ENCODE measurements at regions not wholly inside any gene's neighbourhood (a gene's known extent, or its start where the extent isn't known, plus 50 kb on each side); places are given as distances from the start of the nearest gene placed in this dataset.

DNA sequence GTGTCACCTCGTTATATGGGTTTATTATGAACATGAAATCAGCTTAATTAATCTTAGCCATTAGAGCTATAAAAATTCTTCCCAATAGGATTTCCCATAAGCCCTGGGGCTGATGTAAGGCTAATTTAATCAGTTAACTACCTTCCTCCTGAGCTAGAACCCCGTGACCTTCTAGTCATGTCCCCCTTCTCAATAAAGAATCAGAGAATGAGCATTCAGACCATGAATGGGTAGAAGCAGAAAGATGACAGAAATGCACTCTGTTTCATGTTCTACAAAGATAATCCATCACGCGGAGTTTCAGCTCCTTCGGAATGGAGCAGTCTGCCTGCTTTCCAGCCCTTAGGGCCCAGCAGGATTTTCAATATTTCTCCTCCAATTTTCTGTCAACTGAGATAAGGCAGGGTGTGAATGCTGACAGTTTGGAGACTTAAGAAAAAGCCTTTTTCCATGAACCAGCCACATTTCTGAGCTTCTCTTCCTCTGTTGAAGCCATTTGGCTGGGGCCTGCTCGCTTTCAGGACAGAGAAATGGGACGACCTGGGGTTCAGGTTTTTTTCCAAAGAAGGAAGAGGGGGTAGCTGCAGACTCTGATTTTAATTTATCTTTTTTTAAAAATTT lies 211.0 kb downstream of the NEBL start:
- Mint-ChIP-seq H3K36me3 (no peaks in the 10 kb centered on the region), H3K4me3 (peak overlapping the region; percentile 16), H3K27me3 (peaks cover 3% of the 10 kb centered on the region), H3K4me1 (ENCODE audit: unreplicated experiment) (peaks cover 19% of the 10 kb centered on the region), H3K9me3 (peaks cover 17% of the 10 kb centered on the region), H3K27ac (peak overlapping the region; percentile 21)
- DNase-seq (ENCODE audit: extremely low spot score, unreplicated experiment) = no peak
- TF ChIP-seq, protein P1, sequence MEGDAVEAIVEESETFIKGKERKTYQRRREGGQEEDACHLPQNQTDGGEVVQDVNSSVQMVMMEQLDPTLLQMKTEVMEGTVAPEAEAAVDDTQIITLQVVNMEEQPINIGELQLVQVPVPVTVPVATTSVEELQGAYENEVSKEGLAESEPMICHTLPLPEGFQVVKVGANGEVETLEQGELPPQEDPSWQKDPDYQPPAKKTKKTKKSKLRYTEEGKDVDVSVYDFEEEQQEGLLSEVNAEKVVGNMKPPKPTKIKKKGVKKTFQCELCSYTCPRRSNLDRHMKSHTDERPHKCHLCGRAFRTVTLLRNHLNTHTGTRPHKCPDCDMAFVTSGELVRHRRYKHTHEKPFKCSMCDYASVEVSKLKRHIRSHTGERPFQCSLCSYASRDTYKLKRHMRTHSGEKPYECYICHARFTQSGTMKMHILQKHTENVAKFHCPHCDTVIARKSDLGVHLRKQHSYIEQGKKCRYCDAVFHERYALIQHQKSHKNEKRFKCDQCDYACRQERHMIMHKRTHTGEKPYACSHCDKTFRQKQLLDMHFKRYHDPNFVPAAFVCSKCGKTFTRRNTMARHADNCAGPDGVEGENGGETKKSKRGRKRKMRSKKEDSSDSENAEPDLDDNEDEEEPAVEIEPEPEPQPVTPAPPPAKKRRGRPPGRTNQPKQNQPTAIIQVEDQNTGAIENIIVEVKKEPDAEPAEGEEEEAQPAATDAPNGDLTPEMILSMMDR (conservative IDR thresholded peaks at IDR 0.05) = no peak

DNA sequence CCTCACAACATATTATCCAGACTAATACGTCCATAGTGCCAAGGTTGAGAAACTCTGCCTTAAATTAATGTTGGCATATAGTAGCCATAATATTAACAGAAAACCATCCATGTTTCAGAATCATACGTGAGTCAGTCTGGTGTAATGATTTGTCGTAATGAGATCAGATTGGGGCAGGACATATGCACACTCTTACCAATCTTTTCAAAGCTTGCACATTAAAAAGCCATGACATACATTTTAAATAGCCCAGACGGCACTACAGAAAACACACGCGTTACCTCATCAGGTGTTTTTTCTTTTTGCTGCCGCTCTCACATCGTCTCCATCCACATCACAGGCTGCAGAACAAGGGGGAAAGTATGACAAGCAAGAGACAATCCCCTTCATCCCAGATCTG lies 211.6 kb downstream of the NEBL start:
- no peak overlapping the region for H3K4me3 Mint-ChIP-seq
- peaks cover 19% of the 10 kb centered on the region for H3K4me1 Mint-ChIP-seq (ENCODE audit: unreplicated experiment)
- H3K36me3 Mint-ChIP-seq = no peaks in the 10 kb centered on the region
- peaks cover 17% of the 10 kb centered on the region for H3K9me3 Mint-ChIP-seq
- TF ChIP-seq, protein P1 (conservative IDR thresholded peaks at IDR 0.05) = no peak
- H3K27ac Mint-ChIP-seq = no peak overlapping the region
- no peak for DNase-seq (ENCODE audit: extremely low spot score, unreplicated experiment)
- no peaks in the 10 kb centered on the region for H3K27me3 Mint-ChIP-seq

DNA sequence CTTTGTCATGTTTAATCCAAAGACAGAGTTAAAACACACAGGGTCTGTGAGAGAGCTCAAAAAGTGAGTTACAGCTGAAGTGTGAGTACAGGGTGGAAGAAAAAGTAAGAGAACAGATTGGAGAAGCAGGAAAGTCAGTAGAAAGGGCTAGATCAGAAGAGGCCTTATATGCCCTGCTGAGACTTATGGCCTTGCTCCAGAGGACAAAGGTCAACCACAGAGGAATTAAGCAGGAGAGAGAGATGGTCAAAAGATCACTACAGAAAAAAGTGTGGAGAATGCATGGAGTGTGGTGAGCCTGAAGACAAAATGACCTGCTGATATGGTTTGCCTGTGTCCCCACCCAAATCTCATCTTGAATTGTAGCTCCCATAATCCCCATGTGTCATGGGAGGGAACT lies 213.8 kb downstream of the NEBL start:
- no peak for DNase-seq (ENCODE audit: extremely low spot score, unreplicated experiment)
- H3K27ac Mint-ChIP-seq = peak overlapping the region; percentile 14
- TF ChIP-seq, protein P1 (conservative IDR thresholded peaks at IDR 0.05) = no peak
- peaks cover 3% of the 10 kb centered on the region for H3K36me3 Mint-ChIP-seq
- H3K27me3 Mint-ChIP-seq = no peaks in the 10 kb centered on the region
- H3K4me1 Mint-ChIP-seq (ENCODE audit: unreplicated experiment) = peaks cover 19% of the 10 kb centered on the region
- H3K4me3 Mint-ChIP-seq = no peak overlapping the region
- H3K9me3 Mint-ChIP-seq = peaks cover 17% of the 10 kb centered on the region

DNA sequence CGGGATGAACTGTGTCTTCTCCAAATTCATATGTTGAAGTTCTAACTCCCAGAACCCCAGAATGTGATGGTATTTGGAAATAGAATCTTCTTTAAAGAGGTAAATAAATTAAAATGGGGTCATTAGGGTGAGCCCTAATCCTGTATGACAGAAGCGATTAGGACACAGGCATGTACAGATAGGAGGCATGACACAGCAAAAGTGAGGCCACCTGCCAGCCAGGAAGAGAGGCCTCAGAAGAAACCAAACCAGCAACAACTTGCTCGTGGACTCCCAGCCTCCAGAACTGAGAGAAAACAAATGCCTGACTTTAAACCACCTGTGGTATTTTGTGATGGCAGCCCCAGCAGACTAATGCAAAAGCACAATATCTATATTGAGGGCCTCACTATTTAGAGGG lies 214.3 kb downstream of the NEBL start:
- TF ChIP-seq, protein P1 (conservative IDR thresholded peaks at IDR 0.05) = no peak
- H3K27me3 Mint-ChIP-seq = no peaks in the 10 kb centered on the region
- peaks cover 19% of the 10 kb centered on the region for H3K4me1 Mint-ChIP-seq (ENCODE audit: unreplicated experiment)
- no peak for DNase-seq (ENCODE audit: extremely low spot score, unreplicated experiment)
- H3K36me3 Mint-ChIP-seq = peaks cover 3% of the 10 kb centered on the region
- H3K4me3 Mint-ChIP-seq = no peak overlapping the region
- peak overlapping the region; percentile 14 for H3K27ac Mint-ChIP-seq
- H3K9me3 Mint-ChIP-seq = peaks cover 17% of the 10 kb centered on the region

DNA sequence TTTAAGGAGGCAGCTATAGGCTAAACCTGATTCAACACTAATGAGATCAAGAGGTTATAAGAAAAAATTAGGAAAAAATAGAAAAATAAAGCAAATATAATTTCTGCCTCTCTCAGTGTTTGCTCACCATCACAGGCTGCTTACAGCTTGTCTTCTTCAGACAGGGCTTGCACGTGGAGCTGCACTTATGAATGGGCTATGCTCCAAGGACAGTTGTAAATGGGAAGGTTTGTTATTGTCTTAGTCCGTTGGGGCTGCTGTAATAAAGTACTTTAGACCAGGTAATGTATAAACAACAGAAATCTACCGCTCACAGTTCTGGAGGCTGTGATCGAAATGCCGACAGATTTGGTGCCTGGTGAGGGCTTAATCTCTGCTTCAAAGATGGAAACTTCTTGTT lies 219.8 kb downstream of the NEBL start:
- Mint-ChIP-seq H3K4me3 (no peak overlapping the region), H3K27me3 (no peaks in the 10 kb centered on the region), H3K27ac (no peak overlapping the region), H3K36me3 (peaks cover 3% of the 10 kb centered on the region), H3K9me3 (no peaks in the 10 kb centered on the region), H3K4me1 (ENCODE audit: unreplicated experiment) (peaks cover 30% of the 10 kb centered on the region)
- DNase-seq (ENCODE audit: extremely low spot score, unreplicated experiment) = no peak
- TF ChIP-seq, protein P1 (conservative IDR thresholded peaks at IDR 0.05) = no peak

DNA sequence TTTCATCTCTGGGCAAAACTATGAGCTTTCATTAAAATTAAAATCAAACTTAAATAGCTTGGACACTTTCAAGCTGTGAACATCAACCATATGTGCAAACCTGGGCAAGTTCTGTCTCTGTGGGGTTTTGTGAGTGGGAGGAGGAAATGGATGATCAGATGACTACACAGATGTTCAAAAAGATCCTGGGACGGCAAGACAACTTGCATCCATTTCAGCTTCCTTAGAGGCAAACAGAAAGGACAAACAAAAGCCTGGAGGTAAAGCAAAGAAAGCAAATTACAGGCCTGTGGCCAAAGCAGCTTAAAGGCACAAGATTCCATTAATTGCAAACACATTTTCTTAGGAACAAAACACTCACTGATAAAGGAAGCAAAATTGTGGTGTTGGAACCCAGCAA lies 222.2 kb downstream of the NEBL start:
- DNase-seq (ENCODE audit: extremely low spot score, unreplicated experiment) = no peak
- Mint-ChIP-seq H3K9me3 (no peaks in the 10 kb centered on the region), H3K27ac (no peak overlapping the region), H3K4me3 (peak overlapping the region; percentile 29), H3K27me3 (no peaks in the 10 kb centered on the region), H3K4me1 (ENCODE audit: unreplicated experiment) (peaks cover 42% of the 10 kb centered on the region), H3K36me3 (peaks cover 3% of the 10 kb centered on the region)
- TF ChIP-seq, protein P1 (conservative IDR thresholded peaks at IDR 0.05) = no peak

Measured in type B pancreatic cell (in vitro differentiated cells).